Keratinocyte (primary cell): ENCODE measurements at regions not wholly inside any gene's neighbourhood (a gene's known extent, or its start where the extent isn't known, plus 50 kb on each side); places are given as distances from the start of the nearest gene placed in this dataset.

Experiments
- CTCF ChIP-seq, 3 experiments: IDR thresholded peaks in 1 of 3; conservative IDR thresholded peaks in 1 of 3; optimal IDR thresholded peaks in 1 of 3; 2 replicates in 2 of 3; 3 replicates in 1 of 3; pipeline versions ENCODE3 to v1.5.1; 2011; ENCODE audit warnings: low read length in 3 of 3, mild to moderate bottlenecking in 3 of 3, moderate library complexity in 2 of 3, control low read depth in 1 of 3, inconsistent platforms in 1 of 3; ENCODE audit not compliant: insufficient read depth in 2 of 3; ENCODE audit errors: extremely low read depth in 1 of 3
- EZH2 ChIP-seq: IDR thresholded peaks from one replicate; pipeline ENCODE4 v1.6.1; 2012; ENCODE audit warnings: inconsistent platforms, mild to moderate bottlenecking, low read length, moderate library complexity

GRCh38 chr1:221868593-221869303, 126.9 kb upstream of the DUSP10 start:
- TF ChIP-seq CTCF (optimal IDR thresholded peaks at IDR 0.05 in 1 of 3, IDR thresholded peaks at IDR 0.05 in 1 of 3, conservative IDR thresholded peaks at IDR 0.05 in 1 of 3; ENCODE audit: extremely low read depth in 1 of 3, insufficient read depth in 2 of 3, low read length in 3 of 3) (no peak), EZH2 (no peak)
